RCC 7860 (cell line): ENCODE measurements at regions not wholly inside any gene's neighbourhood (a gene's known extent, or its start where the extent isn't known, plus 50 kb on each side); places are given as distances from the start of the nearest gene placed in this dataset.

Experiments
- DNase-seq: peaks from one replicate; pipeline ENCODE4 v3.0.0-alpha.2; 2015; ENCODE audit warnings: low spot score
- FAIRE-seq: peaks from 2 replicates; lab custom pipeline; 2012; peaks lifted over from hg19 to GRCh38; lab: Jason Lieb, UNC

DNA sequence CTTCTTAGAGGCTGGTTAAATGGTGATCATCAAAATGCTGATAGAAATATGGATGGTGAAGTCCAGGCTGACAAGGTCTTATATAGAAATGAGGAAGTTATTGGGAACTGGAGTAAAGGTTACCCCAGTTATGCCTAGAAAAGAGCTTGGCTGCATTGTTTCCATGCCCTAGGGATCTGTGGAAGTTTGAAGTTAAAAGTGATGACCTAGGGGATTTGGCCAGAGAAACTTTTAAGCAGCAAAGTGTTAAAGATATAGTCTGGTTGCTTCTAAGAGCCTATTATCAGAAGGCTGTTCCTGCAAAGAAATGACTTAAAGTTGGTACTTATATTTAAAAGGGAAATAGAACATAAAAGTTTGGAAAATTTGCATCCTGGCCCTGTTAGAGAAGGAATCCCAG is 200.3 kb downstream of the ICE1 start:
- FAIRE-seq = no peak
- DNase-seq = no peak

DNA sequence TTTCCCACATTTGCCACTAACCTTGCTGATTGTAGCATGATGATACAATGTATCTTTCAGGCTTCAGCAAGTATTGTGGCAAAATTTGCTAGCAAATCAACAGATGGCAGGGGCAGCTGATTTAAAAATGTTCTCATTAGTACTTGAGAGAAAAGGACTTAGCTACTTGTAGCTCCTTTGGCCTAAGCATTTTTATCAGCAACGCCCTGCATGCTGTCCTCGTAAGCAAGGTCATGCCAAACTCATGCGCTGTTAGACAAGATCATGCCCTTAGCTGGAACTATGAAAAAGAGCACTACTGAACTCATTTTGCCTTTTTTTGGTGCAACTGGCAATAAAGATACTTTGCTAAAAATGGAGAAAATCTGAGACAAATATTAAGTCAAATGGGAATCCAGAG is 197.1 kb downstream of the ICE1 start:
- no peak for DNase-seq
- no peak for FAIRE-seq

DNA sequence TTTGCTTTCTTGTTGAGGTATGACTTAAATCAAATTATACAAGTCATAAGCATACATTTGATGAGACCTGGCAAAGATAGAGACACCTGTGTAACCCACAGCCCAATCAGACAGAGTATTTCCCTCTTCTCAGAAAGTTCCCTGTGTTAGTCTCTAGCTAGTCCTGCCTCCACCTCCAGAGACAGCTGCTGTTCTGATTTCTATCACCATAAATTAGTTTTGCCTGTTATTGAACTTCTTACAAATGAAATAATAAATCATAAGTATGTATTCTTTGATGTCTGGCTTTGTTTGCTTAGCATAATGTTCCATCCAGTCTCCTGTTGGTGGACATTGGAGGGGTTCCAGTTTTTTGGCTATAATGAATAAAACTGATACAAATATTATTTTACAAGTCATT is 194.5 kb downstream of the ICE1 start:
- no peak for DNase-seq
- FAIRE-seq = no peak

DNA sequence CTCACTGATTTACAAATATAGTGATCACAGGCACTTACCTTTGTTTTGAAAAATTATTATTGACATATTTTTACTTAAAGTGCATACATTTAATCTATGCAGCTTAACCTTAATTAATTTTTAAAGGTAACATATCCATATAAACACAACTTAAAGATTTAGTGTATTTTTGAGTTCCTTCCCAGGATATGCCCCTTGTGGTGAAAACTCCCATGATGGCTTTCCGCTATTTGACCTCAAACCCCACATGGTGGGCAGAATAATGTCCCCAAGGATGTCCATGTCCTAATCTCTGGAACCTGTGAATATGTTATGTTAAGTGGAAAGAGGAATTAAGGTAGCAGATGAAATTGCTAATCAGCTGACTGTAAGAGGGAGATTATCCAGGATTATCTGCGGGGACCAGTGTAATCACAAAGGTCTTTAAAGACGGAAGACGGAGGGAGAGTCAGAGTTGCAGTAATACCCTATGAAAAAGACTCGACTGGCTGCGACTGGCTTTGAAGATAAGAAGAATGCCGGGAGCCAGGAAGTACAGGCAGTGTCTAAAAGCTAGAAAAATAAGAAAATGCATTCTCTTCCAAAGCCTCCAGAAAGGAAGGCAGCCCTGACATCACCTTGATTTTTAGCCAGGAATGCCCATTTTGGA is 193.9 kb downstream of the ICE1 start:
- DNase-seq (no peak), FAIRE-seq (no peak)

- DNase-seq (no peak), FAIRE-seq (no peak)
Observed at GRCh38 chr5:5615569-5615968, 193.1 kb downstream of the ICE1 start.

DNA sequence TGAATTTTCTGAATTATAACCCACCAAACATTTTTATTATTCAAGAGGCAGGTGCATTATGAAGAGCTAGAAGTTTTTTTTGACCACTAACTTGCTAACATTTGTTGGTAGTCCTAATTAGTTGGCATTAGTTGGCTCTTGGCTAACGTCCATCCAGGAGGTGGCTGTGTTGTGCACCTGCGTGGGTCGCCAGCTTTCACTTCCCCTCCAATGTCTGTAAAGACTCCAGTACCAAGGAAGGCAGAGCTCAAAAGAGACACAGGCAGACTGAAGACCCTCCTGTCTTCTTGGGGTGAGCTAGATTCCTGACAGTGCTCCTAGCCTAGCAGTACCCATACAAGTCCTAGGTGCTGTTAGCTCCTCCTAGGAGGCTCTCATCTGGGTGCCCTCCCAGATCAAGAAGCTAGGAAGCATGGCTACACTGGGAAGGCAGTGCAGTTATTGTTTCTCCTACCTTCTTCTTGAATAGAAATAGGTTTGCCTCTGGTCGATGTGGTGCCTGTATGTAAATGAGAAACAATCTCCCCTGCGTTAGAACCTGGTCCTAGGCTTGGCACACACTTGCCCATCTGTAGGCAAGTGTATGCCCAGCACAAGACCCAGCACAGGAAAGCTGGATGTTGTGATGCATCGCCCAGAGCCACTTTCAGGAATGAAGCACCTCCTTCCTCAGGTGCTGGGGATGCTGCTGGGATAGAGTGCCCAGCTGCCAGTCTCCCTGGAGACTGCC is 190.9 kb downstream of the ICE1 start:
- FAIRE-seq (no peak), DNase-seq (no peak)

- DNase-seq (no peak), FAIRE-seq (no peak)
Observed at GRCh38 chr5:5612096-5612495, 189.6 kb downstream of the ICE1 start.

GRCh38 chr5:5609935-5610334 is 187.5 kb downstream of the ICE1 start:
- FAIRE-seq (no peak), DNase-seq (no peak)

GRCh38 chr5:5605170-5605764 is 182.8 kb downstream of the ICE1 start:
- DNase-seq (peak; percentile 22), FAIRE-seq (no peak)

GRCh38 chr5:5602554-5602953 is 180.1 kb downstream of the ICE1 start:
- no peak for FAIRE-seq
- DNase-seq = no peak

DNA sequence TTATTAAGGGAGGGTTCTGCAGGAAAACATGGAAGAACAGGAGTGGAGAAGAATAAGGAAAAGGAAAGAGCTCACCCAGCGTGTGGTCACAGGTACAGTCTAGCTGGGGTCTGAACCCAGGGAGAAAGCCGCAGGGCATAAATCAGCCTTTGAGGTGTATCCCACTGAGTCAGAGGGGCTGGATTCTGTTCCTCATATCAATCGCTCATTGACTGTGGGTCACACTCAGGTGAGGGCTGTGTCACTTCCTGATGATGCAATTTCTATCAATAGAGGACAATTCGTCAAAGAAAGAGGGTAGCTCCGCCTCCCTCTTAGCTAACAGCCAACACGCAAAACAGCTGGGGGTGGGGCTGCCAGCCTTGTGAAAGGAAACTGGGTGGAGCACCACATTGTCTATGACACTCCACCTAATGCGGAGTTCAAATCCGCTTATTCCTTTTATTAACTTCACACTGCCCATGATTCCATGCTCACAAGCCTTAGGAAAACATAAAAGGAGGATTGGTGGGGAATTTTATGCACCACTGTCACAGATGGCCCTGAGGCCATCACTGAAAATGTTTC is 176.2 kb downstream of the ICE1 start:
- no peak for FAIRE-seq
- DNase-seq = no peak

DNA sequence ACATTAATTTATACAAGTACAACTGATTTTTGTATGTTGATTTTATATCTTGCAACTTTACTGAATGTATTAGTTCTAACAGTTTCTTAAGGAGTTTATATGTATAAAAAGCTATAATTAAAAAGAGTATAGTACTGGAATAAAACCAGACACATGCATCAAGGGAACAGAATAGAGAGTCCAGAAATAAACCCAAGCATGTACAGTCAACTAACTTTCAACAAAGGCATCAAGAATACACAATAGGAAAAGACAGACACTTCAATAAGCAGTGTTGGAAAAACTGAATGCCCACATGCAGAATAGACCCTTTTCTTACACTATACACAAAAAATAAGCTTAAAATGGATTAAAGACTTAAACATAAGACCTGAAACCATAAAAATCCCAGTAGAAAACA is 170.9 kb downstream of the ICE1 start:
- DNase-seq = no peak
- no peak for FAIRE-seq

GRCh38 chr5:5592541-5592940 is 170.1 kb downstream of the ICE1 start:
- DNase-seq (no peak), FAIRE-seq (no peak)

GRCh38 chr5:5591567-5591966 is 169.1 kb downstream of the ICE1 start:
- FAIRE-seq = no peak
- DNase-seq = no peak

DNA sequence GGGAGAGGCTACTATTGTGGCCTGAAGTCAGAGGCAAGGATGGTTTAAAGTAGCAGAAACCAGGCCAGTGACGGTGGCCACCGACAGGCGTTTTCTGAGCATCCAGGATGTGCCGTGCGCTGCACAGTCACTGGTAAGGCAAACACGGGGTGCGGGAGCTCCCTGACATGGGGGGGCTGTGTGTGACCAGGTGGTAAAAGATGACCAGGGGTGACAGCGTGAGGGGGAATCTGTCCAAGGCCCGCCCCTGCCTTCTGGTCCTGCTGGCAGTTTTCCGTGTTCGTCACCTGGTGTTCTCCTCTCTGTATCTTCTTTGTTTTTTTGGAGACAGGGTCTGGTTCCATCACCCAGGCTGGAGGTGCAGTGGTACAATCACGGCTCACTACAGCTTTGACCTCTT is 167.4 kb downstream of the ICE1 start:
- no peak for FAIRE-seq
- no peak for DNase-seq

DNA sequence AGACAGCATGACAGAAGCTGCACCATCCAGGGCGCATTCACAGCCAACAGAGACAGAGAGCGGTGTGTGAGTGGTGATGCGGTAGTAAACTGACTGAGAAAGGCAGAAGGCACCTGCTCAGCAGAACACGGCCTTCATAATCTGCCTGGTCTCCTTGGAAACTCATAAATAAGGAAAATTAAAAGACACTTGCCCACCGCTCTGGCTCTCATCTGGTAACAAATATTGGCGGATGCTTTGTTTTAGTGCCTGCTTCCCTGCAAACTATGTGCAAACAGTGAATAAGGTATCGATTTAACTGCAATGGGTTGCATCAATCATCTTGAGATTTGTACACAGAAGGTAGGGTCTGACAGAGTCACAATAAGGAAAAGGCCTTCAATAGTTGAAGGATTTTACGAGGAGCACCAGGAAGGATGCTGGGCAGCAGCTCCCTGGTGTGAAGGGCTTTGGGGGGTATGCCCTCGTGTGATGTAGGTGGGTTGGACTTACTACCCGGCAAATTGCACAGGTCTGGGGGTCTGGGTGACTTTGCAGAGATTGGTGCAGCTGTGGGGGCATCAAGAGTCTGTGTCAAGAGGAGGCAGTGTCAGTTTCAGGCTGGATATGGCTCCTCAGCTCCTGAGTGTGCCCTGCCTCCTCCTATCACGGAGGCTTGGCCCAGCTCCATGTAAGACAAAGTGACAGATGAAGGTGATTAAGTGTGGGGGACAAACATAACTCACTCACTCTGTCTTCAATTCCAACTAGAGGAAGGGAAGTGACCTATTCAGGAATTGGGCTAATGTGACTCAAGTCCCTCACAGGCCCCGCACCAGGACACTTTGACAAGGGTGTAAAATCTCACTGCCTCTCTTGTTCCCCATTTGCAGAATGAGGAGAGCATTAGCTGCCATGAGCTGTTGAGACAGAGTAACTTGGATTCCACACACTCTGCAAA is 166.7 kb downstream of the ICE1 start:
- no peak for DNase-seq
- no peak for FAIRE-seq

DNA sequence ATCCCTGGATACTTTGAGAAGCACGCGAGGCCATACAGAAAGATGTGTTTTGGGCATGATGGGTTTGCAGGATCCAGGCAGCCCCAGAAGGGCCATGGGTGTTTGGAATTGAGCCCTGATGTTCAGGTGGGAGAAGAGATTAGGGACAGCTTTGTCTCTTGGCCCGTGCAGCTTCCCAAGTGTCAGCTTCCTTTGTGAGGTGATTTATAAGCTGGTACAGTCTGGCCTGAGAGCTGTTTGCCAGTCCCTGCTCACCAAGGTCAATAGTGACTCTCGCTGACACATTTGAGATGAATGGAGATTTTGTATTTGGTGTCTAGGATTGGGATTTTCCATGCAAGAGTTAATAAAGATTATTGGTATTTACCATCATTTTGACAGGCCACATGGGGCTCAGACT is 165.9 kb downstream of the ICE1 start:
- FAIRE-seq (no peak), DNase-seq (no peak)

GRCh38 chr5:5587474-5587873 is 165.0 kb downstream of the ICE1 start:
- FAIRE-seq (no peak), DNase-seq (no peak)

GRCh38 chr5:5586721-5587120 is 164.2 kb downstream of the ICE1 start:
- FAIRE-seq (no peak), DNase-seq (no peak)

- DNase-seq (no peak), FAIRE-seq (no peak)
Observed at GRCh38 chr5:5585751-5586341, 163.4 kb downstream of the ICE1 start.

- FAIRE-seq (no peak), DNase-seq (no peak)
Observed at GRCh38 chr5:5584751-5585150, 162.3 kb downstream of the ICE1 start.
